ENCODE measurements at regions not wholly inside any gene's neighbourhood (a gene's known extent, or its start where the extent isn't known, plus 50 kb on each side); places are given as distances from the start of the nearest gene placed in this dataset.

DNA sequence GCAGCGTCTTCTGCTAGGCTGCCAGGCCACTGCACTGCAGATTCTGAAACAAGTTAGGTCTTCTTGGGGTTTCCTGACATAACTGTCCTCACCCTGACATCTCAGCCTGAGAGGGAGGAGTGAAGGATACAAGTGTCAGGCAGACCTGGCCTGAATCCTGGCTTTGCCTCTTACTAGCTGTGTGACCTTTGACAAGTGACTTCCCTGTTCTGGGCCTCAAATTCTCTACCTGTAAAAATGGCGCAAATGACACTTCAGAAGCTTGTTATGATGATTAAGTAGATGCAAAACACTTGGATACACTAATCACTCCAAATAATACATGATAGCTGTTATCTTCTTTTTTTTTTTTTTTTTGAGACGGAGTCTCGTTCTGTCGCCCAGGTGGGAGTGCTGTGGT is 119.2 kb upstream of the BOD1 start:
- H3K27ac ChIP-seq (ENCODE audit: low read depth, low read length): no peak overlapping the region
- CTCF ChIA-PET (ENCODE audit: partially characterized antibody): interaction anchor here (0.8 to 1.2 kb wide), 3 partner anchors 10 to 100 kb away, joined by 3 to 4 read pairs (median 3); no protein-coding TSS in a partner anchor
- 97% methylated on average over 2 of the region's 5 CpGs; no CpG with 5 or more reads in 1 of the 2 experiments for WGBS, 2 experiments (ENCODE audit: extremely low coverage in 1 of 2, insufficient coverage in 1 of 2, insufficient read length in 1 of 2, insufficient replicate concordance in 2 of 2, low coverage in 1 of 2, low lambda C conversion rate in 2 of 2, missing lambda C conversion rate in 1 of 2)
- TF ChIP-seq TAF7 (optimal IDR thresholded peaks at IDR 0.05; ENCODE audit: borderline replicate concordance, low read depth, low read length) (no peak), YY1 (IDR thresholded peaks at IDR 0.05; ENCODE audit: low read depth, low read length) (no peak), SP4 (IDR thresholded peaks at IDR 0.05; ENCODE audit: low read length) (no peak), POU5F1 (IDR thresholded peaks at IDR 0.05; ENCODE audit: low read depth, low read length) (no peak), KDM4A (IDR thresholded peaks at IDR 0.05; ENCODE audit: low read depth, low read length, severe bottlenecking) (no peak), GABPA (IDR thresholded peaks at IDR 0.05; ENCODE audit: borderline replicate concordance, insufficient read depth, low read length) (no peak), POLR2AphosphoS5 (IDR thresholded peaks at IDR 0.05; ENCODE audit: low read depth, low read length) (no peak), PHF8 (conservative IDR thresholded peaks at IDR 0.05; ENCODE audit: low read depth, low read length) (no peak), RBBP5 (IDR thresholded peaks at IDR 0.05; ENCODE audit: borderline replicate concordance, low read depth, low read length) (no peak), RXRA (IDR thresholded peaks at IDR 0.05; ENCODE audit: insufficient read depth, low read depth, low read length) (no peak), CBX5 (IDR thresholded peaks at IDR 0.05; ENCODE audit: low read depth, low read length) (no peak), SP1 (IDR thresholded peaks at IDR 0.05; ENCODE audit: low read depth, low read length) (no peak), EGR1 (IDR thresholded peaks at IDR 0.05; ENCODE audit: borderline replicate concordance, low read depth, low read length) (no peak)
- TF ChIP-seq, protein P1, sequence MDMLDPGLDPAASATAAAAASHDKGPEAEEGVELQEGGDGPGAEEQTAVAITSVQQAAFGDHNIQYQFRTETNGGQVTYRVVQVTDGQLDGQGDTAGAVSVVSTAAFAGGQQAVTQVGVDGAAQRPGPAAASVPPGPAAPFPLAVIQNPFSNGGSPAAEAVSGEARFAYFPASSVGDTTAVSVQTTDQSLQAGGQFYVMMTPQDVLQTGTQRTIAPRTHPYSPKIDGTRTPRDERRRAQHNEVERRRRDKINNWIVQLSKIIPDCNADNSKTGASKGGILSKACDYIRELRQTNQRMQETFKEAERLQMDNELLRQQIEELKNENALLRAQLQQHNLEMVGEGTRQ (IDR thresholded peaks at IDR 0.05; ENCODE audit: low read length): no peak

More for the DNA sequence above, 119.2 kb upstream of the BOD1 start:
- H4K20me1 ChIP-seq (replicated peaks in 1 of 2; ENCODE audit: control insufficient read depth in 1 of 2, insufficient read depth in 2 of 2, low read length in 2 of 2): no peaks in the 10 kb centered on the region
- no peak overlapping the region for H3K9ac ChIP-seq (replicated peaks in 1 of 4; ENCODE audit: extremely low read depth in 1 of 4, low read depth in 3 of 4, low read length in 3 of 4)
- H4K8ac ChIP-seq (ENCODE audit: extremely low read depth, insufficient read depth, low read length): no peak overlapping the region
- no peak overlapping the region for H4K5ac ChIP-seq (ENCODE audit: insufficient read length, low read depth, low read length)
- H2BK120ac ChIP-seq (replicated peaks; ENCODE audit: low read depth, low read length): no peak overlapping the region
- no peak overlapping the region for H2BK12ac ChIP-seq (ENCODE audit: low read depth, low read length)
- DNase-seq (ENCODE audit: low read depth in 1 of 2, low spot score in 2 of 2) (no peak), FAIRE-seq (no peak)
- H3K36me3 ChIP-seq (ENCODE audit: control insufficient read depth in 2 of 4, insufficient read depth in 4 of 4, low read length in 3 of 4): no peaks in the 10 kb centered on the region
- POLR2A ChIA-PET (ENCODE audit: partially characterized antibody): interaction anchor here (1.8 kb wide), 1 partner anchor 228 kb away, joined by 5 read pairs; no protein-coding TSS in a partner anchor
- H3K79me1 ChIP-seq (ENCODE audit: low read depth, low read length): no peaks in the 10 kb centered on the region
- H3K4ac ChIP-seq (replicated peaks; ENCODE audit: insufficient read length, low read depth, low read length): no peak overlapping the region
- no peak overlapping the region for H3K4me3 ChIP-seq (ENCODE audit: extremely low read depth in 1 of 4, insufficient read depth in 2 of 4, low read depth in 3 of 4, low read length in 4 of 4)
- no peaks in the 10 kb centered on the region; a peak in 1 of 7 replicates for H3K27me3 ChIP-seq (replicated peaks in 1 of 4; ENCODE audit: control insufficient read depth in 3 of 4, extremely low read depth in 1 of 4, insufficient read depth in 3 of 4, low read length in 3 of 4)
- H4K91ac ChIP-seq (replicated peaks; ENCODE audit: insufficient read length, low read length): no peak overlapping the region
- H3K4me2 ChIP-seq (ENCODE audit: insufficient read depth in 1 of 2, low read depth in 2 of 2, low read length in 2 of 2): no peak overlapping the region
- no peak overlapping the region for H2BK20ac ChIP-seq (ENCODE audit: low read length)
- no peak overlapping the region for H3K56ac ChIP-seq (replicated peaks; ENCODE audit: insufficient read length, low read depth, low read length)
- H3K23ac ChIP-seq (ENCODE audit: insufficient read length): no peak overlapping the region
- no peak overlapping the region for H2BK15ac ChIP-seq (ENCODE audit: low read length)
- H2AFZ ChIP-seq (ENCODE audit: low read length): no peak overlapping the region
- peaks cover 0 to 2% (median 0%) of the 10 kb centered on the region in 4 experiments; a peak in 1 of 7 replicates for H3K4me1 ChIP-seq (replicated peaks in 1 of 4; ENCODE audit: control insufficient read depth in 3 of 4, insufficient read depth in 4 of 4, low read length in 3 of 4)
- H2AK5ac ChIP-seq (ENCODE audit: low read depth, low read length): no peak overlapping the region
- H3K9me3 ChIP-seq (ENCODE audit: insufficient read depth in 2 of 2, low read depth in 1 of 2, low read length in 1 of 2): no peaks in the 10 kb centered on the region
- no peaks in the 10 kb centered on the region for H3K23me2 ChIP-seq (ENCODE audit: low read depth, low read length)
- H3K14ac ChIP-seq (ENCODE audit: insufficient read length): no peak overlapping the region
- no peak overlapping the region for H2BK5ac ChIP-seq (ENCODE audit: low read depth, low read length)
- H3K18ac ChIP-seq (ENCODE audit: extremely low read depth, low read length): no peak overlapping the region
- H3K79me2 ChIP-seq (ENCODE audit: control insufficient read depth in 1 of 2, insufficient read depth in 2 of 2, low read length in 2 of 2): no peaks in the 10 kb centered on the region
